Ishikawa (cell line): ENCODE measurements at regions not wholly inside any gene's neighbourhood (a gene's known extent, or its start where the extent isn't known, plus 50 kb on each side); places are given as distances from the start of the nearest gene placed in this dataset.

Source experiments
- CEBPB ChIP-seq: IDR thresholded peaks from 2 replicates; pipeline ENCODE4 v1.6.1; 2012
- CREB1 ChIP-seq: IDR thresholded peaks from 2 replicates; pipeline ENCODE4 v1.6.1; 2012; ENCODE audit warnings: low read depth
- EGR1 ChIP-seq: IDR thresholded peaks from 2 replicates; pipeline ENCODE4 v1.6.1; 2012
- EP300 ChIP-seq: IDR thresholded peaks from 2 replicates; pipeline ENCODE4 v1.6.1; 2012; ENCODE audit warnings: borderline replicate concordance
- FOXM1 ChIP-seq: IDR thresholded peaks from 2 replicates; pipeline ENCODE4 v1.6.1; 2012; ENCODE audit warnings: low read depth, borderline replicate concordance
- NFIC ChIP-seq: IDR thresholded peaks from 2 replicates; pipeline ENCODE4 v1.6.1; 2012
- RAD21 ChIP-seq: IDR thresholded peaks from 2 replicates; pipeline ENCODE4 v1.6.1; 2012; ENCODE audit warnings: low read depth
- REST ChIP-seq: IDR thresholded peaks from 2 replicates; pipeline ENCODE4 v1.6.1; 2012; ENCODE audit warnings: low read depth, mild to moderate bottlenecking
- TAF1 ChIP-seq: IDR thresholded peaks from 2 replicates; pipeline ENCODE4 v1.6.1; 2012; ENCODE audit warnings: low read depth, mild to moderate bottlenecking
- TCF12 ChIP-seq: IDR thresholded peaks from 2 replicates; pipeline ENCODE4 v1.6.1; 2012; ENCODE audit warnings: low read depth
- TEAD4 ChIP-seq: IDR thresholded peaks from 2 replicates; pipeline ENCODE4 v1.6.1; 2012
- YY1 ChIP-seq: IDR thresholded peaks from 2 replicates; pipeline ENCODE4 v1.6.1; 2012; ENCODE audit warnings: low read depth
- ZBTB7A ChIP-seq: IDR thresholded peaks from 2 replicates; pipeline ENCODE4 v1.6.1; 2012; ENCODE audit warnings: low read depth
- TF ChIP-seq, protein P1 (sequence below): IDR thresholded peaks from 2 replicates; pipeline ENCODE4 v1.6.1; 2012
- TF ChIP-seq, protein P2 (sequence below): IDR thresholded peaks from 2 replicates; pipeline ENCODE4 v1.6.1; 2012

- TF ChIP-seq, protein P1, sequence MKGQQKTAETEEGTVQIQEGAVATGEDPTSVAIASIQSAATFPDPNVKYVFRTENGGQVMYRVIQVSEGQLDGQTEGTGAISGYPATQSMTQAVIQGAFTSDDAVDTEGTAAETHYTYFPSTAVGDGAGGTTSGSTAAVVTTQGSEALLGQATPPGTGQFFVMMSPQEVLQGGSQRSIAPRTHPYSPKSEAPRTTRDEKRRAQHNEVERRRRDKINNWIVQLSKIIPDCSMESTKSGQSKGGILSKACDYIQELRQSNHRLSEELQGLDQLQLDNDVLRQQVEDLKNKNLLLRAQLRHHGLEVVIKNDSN: 0 out of 2 replicates have a peak, but pooled peaks have one; percentile 9
- TF ChIP-seq TCF12: peak; percentile 40; the same call in 1 of the 2 replicates
- TF ChIP-seq, protein P2, sequence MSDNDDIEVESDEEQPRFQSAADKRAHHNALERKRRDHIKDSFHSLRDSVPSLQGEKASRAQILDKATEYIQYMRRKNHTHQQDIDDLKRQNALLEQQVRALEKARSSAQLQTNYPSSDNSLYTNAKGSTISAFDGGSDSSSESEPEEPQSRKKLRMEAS: 0 out of 2 replicates have a peak, but pooled peaks have one; percentile 22
- peak; percentile 28; the same call in 1 of the 2 replicates for TF ChIP-seq TEAD4
These were observed 225.2 kb upstream of the INTU start for GRCh38 chr4:127407572-127407971.

DNA sequence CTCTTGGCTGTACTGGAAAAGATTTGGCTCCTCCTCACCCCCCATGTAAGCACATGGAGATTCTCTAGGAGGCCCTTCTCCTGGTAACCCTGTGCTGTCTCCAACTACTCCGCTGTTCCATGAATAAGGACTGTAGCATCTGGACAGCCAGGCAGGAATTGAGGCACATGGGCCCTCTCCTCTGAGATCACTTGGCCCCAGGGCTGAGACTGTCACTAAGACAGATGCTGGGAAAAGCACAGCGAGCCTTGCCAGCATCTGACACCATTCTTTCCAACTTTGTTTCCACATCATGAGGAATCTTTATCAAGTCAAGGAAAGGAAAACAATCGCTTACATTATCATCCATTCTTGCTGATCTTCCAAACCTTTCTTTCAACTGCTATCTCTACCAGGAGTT, 222.6 kb upstream of the INTU start:
- TF ChIP-seq CREB1 (no peak), REST (no peak), RAD21 (no peak), ZBTB7A (no peak), EGR1 (no peak), CEBPB (no peak), FOXM1 (no peak), TCF12 (no peak), TEAD4 (no peak), YY1 (no peak), NFIC (no peak), TAF1 (no peak), EP300 (no peak)
- TF ChIP-seq, protein P1: no peak
- TF ChIP-seq, protein P2: no peak

DNA sequence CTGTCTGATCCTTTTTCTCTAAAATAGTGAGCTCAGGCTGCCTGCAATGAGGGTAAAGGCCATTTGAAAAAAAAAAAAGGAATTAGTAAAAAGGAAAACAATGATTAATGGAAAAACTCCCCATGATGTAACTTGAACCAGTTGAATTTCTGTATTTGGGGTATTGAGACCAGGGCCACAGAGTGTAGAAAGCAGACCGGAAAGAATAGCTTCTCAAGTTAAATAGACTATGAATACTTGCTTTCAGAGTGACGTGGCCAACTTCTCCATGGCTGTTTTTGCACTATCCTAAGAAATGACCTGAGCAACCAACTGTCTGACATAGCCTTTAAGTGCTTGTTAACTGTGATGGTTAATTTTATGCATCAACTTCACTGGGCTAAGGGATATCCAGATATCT, 222.1 kb upstream of the INTU start:
- TF ChIP-seq EP300: no peak
- TF ChIP-seq TAF1: no peak
- TF ChIP-seq, protein P1: no peak
- no peak for TF ChIP-seq REST
- TF ChIP-seq RAD21: no peak
- no peak for TF ChIP-seq TEAD4
- no peak for TF ChIP-seq YY1

DNA sequence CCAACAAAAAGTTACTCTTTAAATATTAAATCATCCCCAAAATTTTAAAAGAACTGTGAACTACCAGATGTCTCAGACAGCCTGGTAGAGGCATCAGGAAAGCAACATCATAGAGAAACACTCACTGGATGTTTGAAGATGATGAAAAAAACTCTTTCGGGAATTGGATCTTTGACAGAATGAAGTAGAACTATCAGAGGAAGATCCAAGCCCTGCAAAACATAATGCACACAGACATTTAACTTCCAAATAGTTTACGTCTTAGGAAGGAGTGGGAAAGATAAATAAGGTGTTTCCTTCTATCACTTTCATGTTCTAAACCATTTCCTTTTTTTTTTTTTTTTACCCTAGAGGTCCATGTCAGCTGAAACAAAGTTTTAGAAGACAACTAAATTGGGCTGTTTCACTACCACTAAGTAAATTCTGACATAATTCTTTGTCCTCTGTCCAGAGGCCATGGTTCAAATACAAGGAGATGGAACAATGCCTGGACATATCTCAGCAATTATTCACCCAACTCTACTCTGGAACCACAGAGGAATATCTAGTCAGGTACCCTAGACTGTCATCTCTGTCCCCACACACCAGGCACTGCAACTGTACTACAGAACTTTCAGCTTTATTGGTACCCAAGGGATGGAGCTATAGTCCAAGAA, 217.7 kb upstream of the INTU start:
- TF ChIP-seq, protein P2: no peak
- TF ChIP-seq CREB1 (no peak), TCF12 (no peak), CEBPB (no peak)

DNA sequence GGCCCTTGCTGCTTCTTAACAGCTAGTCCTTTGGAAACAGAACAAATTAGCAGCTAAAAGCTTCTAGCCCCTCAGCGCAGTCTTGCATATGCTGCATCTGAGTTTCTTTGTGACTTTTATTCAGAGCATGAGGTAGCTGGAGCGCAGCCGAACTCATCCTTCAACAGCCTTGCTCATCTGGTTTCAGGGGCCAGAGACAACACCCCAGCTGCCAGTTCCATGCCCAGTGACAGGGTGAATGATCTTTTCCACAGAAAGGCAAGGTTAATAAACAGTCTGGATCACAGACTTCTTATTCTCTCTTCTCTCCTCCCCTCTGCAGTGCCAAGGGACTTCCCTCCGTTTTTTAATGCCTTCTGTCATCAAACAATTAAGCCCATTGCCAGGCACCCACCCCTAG, 216.6 kb upstream of the INTU start:
- TF ChIP-seq TAF1 (no peak), REST (no peak), TEAD4 (no peak), CEBPB (no peak), ZBTB7A (no peak), FOXM1 (no peak), NFIC (no peak), EGR1 (no peak), YY1 (no peak), TCF12 (no peak), RAD21 (no peak), EP300 (no peak)
- TF ChIP-seq, protein P1: no peak
